ENCODE measurements at regions not wholly inside any gene's neighbourhood (a gene's known extent, or its start where the extent isn't known, plus 50 kb on each side); places are given as distances from the start of the nearest gene placed in this dataset.

DNA sequence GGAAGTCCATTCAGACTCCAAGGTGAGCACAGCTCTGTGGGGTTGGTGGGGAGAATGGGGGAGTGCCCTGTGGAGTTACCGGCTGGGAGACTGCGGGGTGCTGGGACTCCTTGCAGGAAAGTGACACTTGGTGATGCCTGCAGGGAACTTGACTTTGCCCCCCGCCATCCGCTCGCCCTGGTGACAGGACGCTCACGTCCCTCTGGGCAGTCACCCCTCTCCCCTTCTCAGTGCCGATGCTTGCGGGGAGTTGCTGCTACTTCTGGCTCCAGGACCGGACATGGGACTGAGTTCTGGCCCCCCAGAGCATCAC lies 209.5 kb upstream of the C1orf174 start:
- TF ChIP-seq POLR2A (IDR thresholded peaks at IDR 0.05; ENCODE audit: low read length) (no peak), GATA1 (IDR thresholded peaks at IDR 0.05; ENCODE audit: low read depth, low read length) (no peak)

All from erythroblast (primary cell).